ENCODE measurements at regions not wholly inside any gene's neighbourhood (a gene's known extent, or its start where the extent isn't known, plus 50 kb on each side); places are given as distances from the start of the nearest gene placed in this dataset.

- no peak for DNase-seq
These were observed 142.4 kb downstream of the SOCS6 start for GRCh38 chr18:70431203-70431624.

GRCh38 chr18:70430501-70431173 lies 141.8 kb downstream of the SOCS6 start:
- DNase-seq, result no peak

GRCh38 chr18:70429847-70430500 lies 141.1 kb downstream of the SOCS6 start:
- DNase-seq, result no peak

GRCh38 chr18:70428439-70428838 lies 139.6 kb downstream of the SOCS6 start:
- DNase-seq, result no peak

- no peak for DNase-seq
These were observed 138.0 kb downstream of the SOCS6 start for GRCh38 chr18:70426818-70427217.

- no peak for DNase-seq
These were observed 136.4 kb downstream of the SOCS6 start for GRCh38 chr18:70425236-70425635.

GRCh38 chr18:70423988-70424387 lies 135.1 kb downstream of the SOCS6 start:
- no peak for DNase-seq

GRCh38 chr18:70423120-70423519 lies 134.3 kb downstream of the SOCS6 start:
- no peak for DNase-seq

GRCh38 chr18:70422391-70422965 lies 133.6 kb downstream of the SOCS6 start:
- no peak for DNase-seq

GRCh38 chr18:70421471-70422390 lies 132.9 kb downstream of the SOCS6 start:
- DNase-seq, result no peak

GRCh38 chr18:70420146-70420898 lies 131.5 kb downstream of the SOCS6 start:
- DNase-seq, result no peak

- DNase-seq, result no peak
These were observed 130.7 kb downstream of the SOCS6 start for GRCh38 chr18:70419526-70419925.

- no peak for DNase-seq
These were observed 129.9 kb downstream of the SOCS6 start for GRCh38 chr18:70418546-70419311.

GRCh38 chr18:70417847-70418246 lies 129.0 kb downstream of the SOCS6 start:
- DNase-seq, result no peak

- no peak for DNase-seq
These were observed 127.7 kb downstream of the SOCS6 start for GRCh38 chr18:70416496-70416895.

- DNase-seq, result no peak
These were observed 127.1 kb downstream of the SOCS6 start for GRCh38 chr18:70415823-70416488.

GRCh38 chr18:70414315-70414900 lies 125.6 kb downstream of the SOCS6 start:
- DNase-seq, result no peak

- DNase-seq, result no peak
These were observed 124.6 kb downstream of the SOCS6 start for GRCh38 chr18:70413455-70413854.

- no peak for DNase-seq
These were observed 123.1 kb downstream of the SOCS6 start for GRCh38 chr18:70411876-70412435.

- DNase-seq, result no peak
These were observed 122.5 kb downstream of the SOCS6 start for GRCh38 chr18:70411307-70411706.
